ENCODE measurements at regions not wholly inside any gene's neighbourhood (a gene's known extent, or its start where the extent isn't known, plus 50 kb on each side); places are given as distances from the start of the nearest gene placed in this dataset.

- Histone ChIP-seq H3K27me3 (replicated peaks; ENCODE audit: control insufficient read depth, insufficient read depth, low read length) (no peaks in the 10 kb centered on the region), H3K9me3 (ENCODE audit: control insufficient read depth, low read length) (no peaks in the 10 kb centered on the region), H3K4me1 (ENCODE audit: control insufficient read depth, insufficient read depth, low read length) (no peaks in the 10 kb centered on the region), H3K36me3 (ENCODE audit: control insufficient read depth, insufficient read depth, low read length, severe bottlenecking) (no peaks in the 10 kb centered on the region), H3K4me3 (ENCODE audit: low read length) (no peak overlapping the region), H3K9ac (ENCODE audit: low read length) (no peak overlapping the region)
- no peak for DNase-seq (ENCODE audit: low read depth)
These were observed 131.2 kb upstream of the HHIP start for GRCh38 chr4:144514736-144515135.

GRCh38 chr4:144518181-144518895 lies 127.6 kb upstream of the HHIP start:
- Histone ChIP-seq H3K9me3 (ENCODE audit: control insufficient read depth, low read length) (peaks cover 5% of the 10 kb centered on the region), H3K4me3 (ENCODE audit: low read length) (no peak overlapping the region)
- no peak for DNase-seq (ENCODE audit: low read depth)

GRCh38 chr4:144531841-144532240 lies 114.1 kb upstream of the HHIP start:
- H3K4me1 ChIP-seq (ENCODE audit: control insufficient read depth, insufficient read depth, low read length), result peaks cover 5% of the 10 kb centered on the region
- H3K9ac ChIP-seq (ENCODE audit: low read length), result no peak overlapping the region
- no peak overlapping the region for H3K4me3 ChIP-seq (ENCODE audit: low read length)
- no peak for DNase-seq (ENCODE audit: low read depth)
- no peaks in the 10 kb centered on the region for H3K27me3 ChIP-seq (replicated peaks; ENCODE audit: control insufficient read depth, insufficient read depth, low read length)
- no peaks in the 10 kb centered on the region for H3K36me3 ChIP-seq (ENCODE audit: control insufficient read depth, insufficient read depth, low read length, severe bottlenecking)
- no peaks in the 10 kb centered on the region for H3K9me3 ChIP-seq (ENCODE audit: control insufficient read depth, low read length)

More at GRCh38 chr4:144518181-144518895, 127.6 kb upstream of the HHIP start:
- Histone ChIP-seq H3K36me3 (ENCODE audit: control insufficient read depth, insufficient read depth, low read length, severe bottlenecking) (no peaks in the 10 kb centered on the region), H3K27me3 (replicated peaks; ENCODE audit: control insufficient read depth, insufficient read depth, low read length) (no peaks in the 10 kb centered on the region), H3K9ac (ENCODE audit: low read length) (no peak overlapping the region), H3K4me1 (ENCODE audit: control insufficient read depth, insufficient read depth, low read length) (no peaks in the 10 kb centered on the region)

- H3K4me3 ChIP-seq (ENCODE audit: low read length), result no peak overlapping the region
- no peaks in the 10 kb centered on the region for H3K36me3 ChIP-seq (ENCODE audit: control insufficient read depth, insufficient read depth, low read length, severe bottlenecking)
- peaks cover 13% of the 10 kb centered on the region for H3K9me3 ChIP-seq (ENCODE audit: control insufficient read depth, low read length)
- no peaks in the 10 kb centered on the region for H3K27me3 ChIP-seq (replicated peaks; ENCODE audit: control insufficient read depth, insufficient read depth, low read length)
- no peaks in the 10 kb centered on the region for H3K4me1 ChIP-seq (ENCODE audit: control insufficient read depth, insufficient read depth, low read length)
- no peak for DNase-seq (ENCODE audit: low read depth)
- no peak overlapping the region for H3K9ac ChIP-seq (ENCODE audit: low read length)
These were observed 98.2 kb upstream of the HHIP start for GRCh38 chr4:144547678-144548298.

- Histone ChIP-seq H3K4me1 (ENCODE audit: control insufficient read depth, insufficient read depth, low read length) (no peaks in the 10 kb centered on the region), H3K9ac (ENCODE audit: low read length) (no peak overlapping the region), H3K4me3 (ENCODE audit: low read length) (no peak overlapping the region), H3K27me3 (replicated peaks; ENCODE audit: control insufficient read depth, insufficient read depth, low read length) (no peaks in the 10 kb centered on the region), H3K9me3 (ENCODE audit: control insufficient read depth, low read length) (no peaks in the 10 kb centered on the region), H3K36me3 (ENCODE audit: control insufficient read depth, insufficient read depth, low read length, severe bottlenecking) (no peaks in the 10 kb centered on the region)
- no peak for DNase-seq (ENCODE audit: low read depth)
These were observed 89.3 kb upstream of the HHIP start for GRCh38 chr4:144556636-144557035.

- peak; percentile 50 for DNase-seq (ENCODE audit: low read depth)
- no peaks in the 10 kb centered on the region for H3K4me1 ChIP-seq (ENCODE audit: control insufficient read depth, insufficient read depth, low read length)
- H3K36me3 ChIP-seq (ENCODE audit: control insufficient read depth, insufficient read depth, low read length, severe bottlenecking), result no peaks in the 10 kb centered on the region
- H3K9me3 ChIP-seq (ENCODE audit: control insufficient read depth, low read length), result no peaks in the 10 kb centered on the region
- no peak overlapping the region for H3K9ac ChIP-seq (ENCODE audit: low read length)
- no peaks in the 10 kb centered on the region for H3K27me3 ChIP-seq (replicated peaks; ENCODE audit: control insufficient read depth, insufficient read depth, low read length)
- H3K4me3 ChIP-seq (ENCODE audit: low read length), result no peak overlapping the region
These were observed 88.6 kb upstream of the HHIP start for GRCh38 chr4:144557404-144557803.

- no peak for DNase-seq (ENCODE audit: low read depth)
- no peaks in the 10 kb centered on the region for H3K36me3 ChIP-seq (ENCODE audit: control insufficient read depth, insufficient read depth, low read length, severe bottlenecking)
- H3K4me1 ChIP-seq (ENCODE audit: control insufficient read depth, insufficient read depth, low read length), result no peaks in the 10 kb centered on the region
- H3K9ac ChIP-seq (ENCODE audit: low read length), result no peak overlapping the region
- H3K27me3 ChIP-seq (replicated peaks; ENCODE audit: control insufficient read depth, insufficient read depth, low read length), result no peaks in the 10 kb centered on the region
- no peak overlapping the region for H3K4me3 ChIP-seq (ENCODE audit: low read length)
- no peaks in the 10 kb centered on the region for H3K9me3 ChIP-seq (ENCODE audit: control insufficient read depth, low read length)
These were observed 83.8 kb upstream of the HHIP start for GRCh38 chr4:144562019-144562705.

GRCh38 chr4:144564358-144564757 lies 81.6 kb upstream of the HHIP start:
- no peak for DNase-seq (ENCODE audit: low read depth)
- Histone ChIP-seq H3K4me3 (ENCODE audit: low read length) (no peak overlapping the region), H3K9ac (ENCODE audit: low read length) (no peak overlapping the region), H3K4me1 (ENCODE audit: control insufficient read depth, insufficient read depth, low read length) (no peaks in the 10 kb centered on the region), H3K36me3 (ENCODE audit: control insufficient read depth, insufficient read depth, low read length, severe bottlenecking) (no peaks in the 10 kb centered on the region), H3K27me3 (replicated peaks; ENCODE audit: control insufficient read depth, insufficient read depth, low read length) (no peaks in the 10 kb centered on the region), H3K9me3 (ENCODE audit: control insufficient read depth, low read length) (no peaks in the 10 kb centered on the region)

GRCh38 chr4:144565527-144566195 lies 80.3 kb upstream of the HHIP start:
- no peak overlapping the region for H3K4me3 ChIP-seq (ENCODE audit: low read length)
- H3K36me3 ChIP-seq (ENCODE audit: control insufficient read depth, insufficient read depth, low read length, severe bottlenecking), result no peaks in the 10 kb centered on the region
- peak; percentile 50 for DNase-seq (ENCODE audit: low read depth)
- H3K27me3 ChIP-seq (replicated peaks; ENCODE audit: control insufficient read depth, insufficient read depth, low read length), result no peaks in the 10 kb centered on the region
- H3K9ac ChIP-seq (ENCODE audit: low read length), result no peak overlapping the region
- H3K9me3 ChIP-seq (ENCODE audit: control insufficient read depth, low read length), result no peaks in the 10 kb centered on the region
- no peaks in the 10 kb centered on the region for H3K4me1 ChIP-seq (ENCODE audit: control insufficient read depth, insufficient read depth, low read length)

- Histone ChIP-seq H3K27me3 (replicated peaks; ENCODE audit: control insufficient read depth, insufficient read depth, low read length) (no peaks in the 10 kb centered on the region), H3K9me3 (ENCODE audit: control insufficient read depth, low read length) (no peaks in the 10 kb centered on the region), H3K36me3 (ENCODE audit: control insufficient read depth, insufficient read depth, low read length, severe bottlenecking) (no peaks in the 10 kb centered on the region), H3K4me1 (ENCODE audit: control insufficient read depth, insufficient read depth, low read length) (peaks cover 6% of the 10 kb centered on the region), H3K4me3 (ENCODE audit: low read length) (no peak overlapping the region), H3K9ac (ENCODE audit: low read length) (no peak overlapping the region)
- no peak for DNase-seq (ENCODE audit: low read depth)
These were observed 73.3 kb upstream of the HHIP start for GRCh38 chr4:144572660-144573059.

GRCh38 chr4:144574000-144574399 lies 72.0 kb upstream of the HHIP start:
- Histone ChIP-seq H3K36me3 (ENCODE audit: control insufficient read depth, insufficient read depth, low read length, severe bottlenecking) (no peaks in the 10 kb centered on the region), H3K9me3 (ENCODE audit: control insufficient read depth, low read length) (no peaks in the 10 kb centered on the region), H3K9ac (ENCODE audit: low read length) (no peak overlapping the region), H3K4me1 (ENCODE audit: control insufficient read depth, insufficient read depth, low read length) (peaks cover 6% of the 10 kb centered on the region), H3K27me3 (replicated peaks; ENCODE audit: control insufficient read depth, insufficient read depth, low read length) (no peaks in the 10 kb centered on the region), H3K4me3 (ENCODE audit: low read length) (no peak overlapping the region)
- no peak for DNase-seq (ENCODE audit: low read depth)
